Fibroblast of lung (primary cell): ENCODE measurements at regions not wholly inside any gene's neighbourhood (a gene's known extent, or its start where the extent isn't known, plus 50 kb on each side); places are given as distances from the start of the nearest gene placed in this dataset.

ENCODE experiments used
- DNase-seq, 2 donors: peaks; one replicate each; pipeline versions ENCODE4 v3.0.0 to v3.0.0-alpha.2; 2010; ENCODE audit warnings: low read depth in 2 of 2
- H2AFZ ChIP-seq: 2 replicates; pipeline ENCODE4 v1.5.1; 2012; ENCODE audit warnings: low read length, control low read depth, inconsistent platforms
- H3K27ac ChIP-seq: 2 replicates; pipeline ENCODE4 v1.5.1; 2011; ENCODE audit warnings: low read length, control low read depth; ENCODE audit not compliant: insufficient read depth
- H3K27me3 ChIP-seq: 2 replicates; pipeline ENCODE4 v1.5.1; 2011; ENCODE audit warnings: mild to moderate bottlenecking, low read length; ENCODE audit not compliant: control insufficient read depth, insufficient read depth
- H3K36me3 ChIP-seq: 2 replicates; pipeline ENCODE4 v1.5.1; 2011; ENCODE audit warnings: low read length; ENCODE audit not compliant: control insufficient read depth, insufficient read depth
- H3K4me1 ChIP-seq: 2 replicates; pipeline ENCODE4 v1.5.1; 2011; ENCODE audit warnings: low read length; ENCODE audit not compliant: control insufficient read depth, insufficient read depth; ENCODE audit errors: extremely low read depth
- H3K4me2 ChIP-seq: 2 replicates; pipeline ENCODE4 v1.5.1; 2011; ENCODE audit warnings: low read length, control low read depth; ENCODE audit not compliant: insufficient read depth; ENCODE audit errors: extremely low read depth
- H3K4me3 ChIP-seq, 4 experiments: fragments of 200-600 bp in 1 of 4; sonication (generic) in 1 of 4; replicated peaks in 1 of 4; 2 replicates each; pipeline ENCODE4 v1.5.1; 2011 to 2016; ENCODE audit warnings: low read length in 4 of 4, low read depth in 3 of 4, mild to moderate bottlenecking in 3 of 4, control low read depth in 2 of 4, inconsistent platforms in 1 of 4, mixed read lengths in 1 of 4; ENCODE audit not compliant: insufficient read depth in 1 of 4; ENCODE audit errors: control extremely low read depth in 1 of 4
- H3K79me2 ChIP-seq: 2 replicates; pipeline ENCODE4 v1.5.1; 2012; ENCODE audit warnings: mild to moderate bottlenecking, low read length, inconsistent platforms; ENCODE audit not compliant: control insufficient read depth, insufficient read depth
- H3K9ac ChIP-seq: 2 replicates; pipeline ENCODE4 v1.5.1; 2011; ENCODE audit warnings: mild to moderate bottlenecking, low read length, control low read depth; ENCODE audit not compliant: insufficient read depth
- H3K9me3 ChIP-seq: 2 replicates; pipeline ENCODE4 v1.5.1; 2012; ENCODE audit warnings: low read depth, low read length; ENCODE audit not compliant: control insufficient read depth, insufficient read depth
- H4K20me1 ChIP-seq: 2 replicates; pipeline ENCODE4 v1.5.1; 2011; ENCODE audit warnings: low read length; ENCODE audit not compliant: control insufficient read depth, insufficient read depth; ENCODE audit errors: extremely low read depth
- EZH2 ChIP-seq: IDR thresholded peaks from 2 replicates; pipeline ENCODE4 v1.5.1; 2012; ENCODE audit warnings: low read length, control low read depth, mild to moderate bottlenecking; ENCODE audit errors: missing control alignments
- TF ChIP-seq, protein P1 (sequence below), 2 donors: IDR thresholded peaks in 1 of 2; conservative IDR thresholded peaks in 1 of 2; 1 replicate in 1 of 2; 2 replicates in 1 of 2; pipeline ENCODE4 v1.5.1; 2011 to 2012; ENCODE audit warnings: low read length in 2 of 2, control low read depth in 1 of 2, inconsistent platforms in 1 of 2, low read depth in 1 of 2, mild to moderate bottlenecking in 1 of 2

DNA sequence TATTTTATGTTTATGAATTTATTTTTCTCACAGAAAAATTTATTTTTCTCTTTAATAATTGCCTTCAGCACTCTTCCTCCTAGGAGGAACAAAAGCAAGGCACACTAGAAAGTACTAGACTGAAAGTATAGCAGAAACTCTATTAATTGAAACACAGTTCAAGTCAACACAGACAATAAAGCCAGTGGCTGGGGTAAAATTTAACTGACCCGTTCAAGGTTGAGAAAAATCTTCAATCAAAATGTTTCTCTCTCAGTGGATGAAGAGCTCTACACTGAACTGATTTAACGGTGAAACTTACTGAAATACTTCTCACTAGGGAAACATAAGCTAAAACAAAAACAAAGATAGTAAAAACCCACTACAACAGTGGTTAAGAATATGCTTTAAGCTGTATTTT, 230.1 kb upstream of the MIR17HG start:
- Histone ChIP-seq H3K27ac (no peak overlapping the region), H3K36me3 (no peaks in the 10 kb centered on the region), H2AFZ (no peak overlapping the region), H3K27me3 (no peaks in the 10 kb centered on the region), H3K4me3 (no peak overlapping the region), H3K9me3 (no peaks in the 10 kb centered on the region), H4K20me1 (no peaks in the 10 kb centered on the region), H3K9ac (no peak overlapping the region), H3K4me1 (no peaks in the 10 kb centered on the region), H3K79me2 (no peaks in the 10 kb centered on the region), H3K4me2 (no peak overlapping the region)
- no peak for TF ChIP-seq EZH2
- TF ChIP-seq, protein P1, sequence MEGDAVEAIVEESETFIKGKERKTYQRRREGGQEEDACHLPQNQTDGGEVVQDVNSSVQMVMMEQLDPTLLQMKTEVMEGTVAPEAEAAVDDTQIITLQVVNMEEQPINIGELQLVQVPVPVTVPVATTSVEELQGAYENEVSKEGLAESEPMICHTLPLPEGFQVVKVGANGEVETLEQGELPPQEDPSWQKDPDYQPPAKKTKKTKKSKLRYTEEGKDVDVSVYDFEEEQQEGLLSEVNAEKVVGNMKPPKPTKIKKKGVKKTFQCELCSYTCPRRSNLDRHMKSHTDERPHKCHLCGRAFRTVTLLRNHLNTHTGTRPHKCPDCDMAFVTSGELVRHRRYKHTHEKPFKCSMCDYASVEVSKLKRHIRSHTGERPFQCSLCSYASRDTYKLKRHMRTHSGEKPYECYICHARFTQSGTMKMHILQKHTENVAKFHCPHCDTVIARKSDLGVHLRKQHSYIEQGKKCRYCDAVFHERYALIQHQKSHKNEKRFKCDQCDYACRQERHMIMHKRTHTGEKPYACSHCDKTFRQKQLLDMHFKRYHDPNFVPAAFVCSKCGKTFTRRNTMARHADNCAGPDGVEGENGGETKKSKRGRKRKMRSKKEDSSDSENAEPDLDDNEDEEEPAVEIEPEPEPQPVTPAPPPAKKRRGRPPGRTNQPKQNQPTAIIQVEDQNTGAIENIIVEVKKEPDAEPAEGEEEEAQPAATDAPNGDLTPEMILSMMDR (conservative IDR thresholded peaks at IDR 0.05 in 1 of 2, IDR thresholded peaks at IDR 0.05 in 1 of 2; ENCODE audit: low read depth in 1 of 2, low read length in 2 of 2): no peak
- DNase-seq: no peak

DNA sequence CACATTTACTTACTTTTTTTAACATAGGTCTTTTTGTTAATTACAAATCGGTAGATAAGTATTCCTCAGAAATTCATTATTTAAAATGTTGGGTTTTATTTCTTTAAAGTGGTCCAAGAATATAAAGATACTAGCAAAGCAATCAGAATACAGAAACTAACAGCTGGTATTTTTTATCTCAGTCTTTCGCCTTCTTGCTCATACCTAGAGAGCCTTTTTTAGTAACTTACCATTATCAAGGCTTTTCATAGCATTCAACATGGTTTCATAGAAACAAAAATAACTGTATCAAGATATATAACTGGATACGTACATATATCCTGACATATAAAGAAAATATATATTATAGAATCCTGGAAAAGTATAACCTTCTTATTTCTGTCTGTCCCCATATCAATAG, 227.8 kb upstream of the MIR17HG start:
- Histone ChIP-seq H3K9me3 (no peaks in the 10 kb centered on the region), H3K79me2 (no peaks in the 10 kb centered on the region), H3K27ac (no peak overlapping the region), H3K9ac (no peak overlapping the region), H3K4me1 (no peaks in the 10 kb centered on the region), H2AFZ (no peak overlapping the region), H4K20me1 (no peaks in the 10 kb centered on the region), H3K27me3 (no peaks in the 10 kb centered on the region), H3K4me2 (no peak overlapping the region), H3K4me3 (no peak overlapping the region), H3K36me3 (no peaks in the 10 kb centered on the region)
- DNase-seq: no peak
- no peak for TF ChIP-seq EZH2
- TF ChIP-seq, protein P1 (conservative IDR thresholded peaks at IDR 0.05 in 1 of 2, IDR thresholded peaks at IDR 0.05 in 1 of 2; ENCODE audit: low read depth in 1 of 2, low read length in 2 of 2): no peak

DNA sequence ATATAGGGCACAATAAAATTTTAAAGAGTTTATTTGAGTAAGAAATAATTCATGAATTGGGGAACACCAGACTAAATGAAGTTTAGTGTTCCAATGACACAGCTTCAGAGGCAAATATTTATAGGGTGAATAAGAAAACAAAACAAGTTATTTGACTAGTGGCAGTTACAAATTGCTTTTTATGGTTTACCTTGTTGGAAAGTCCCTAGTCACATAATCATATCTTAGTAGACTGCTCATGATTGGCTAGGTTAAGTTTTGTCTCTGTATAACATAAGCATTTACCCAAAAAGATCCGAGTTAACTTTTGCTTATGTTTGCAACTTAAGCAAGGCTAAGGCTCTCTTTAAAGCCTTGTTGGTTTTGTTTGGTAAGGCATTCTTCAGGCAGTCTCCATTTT, 224.7 kb upstream of the MIR17HG start:
- no peak for DNase-seq
- Histone ChIP-seq H3K4me2 (no peak overlapping the region), H4K20me1 (no peaks in the 10 kb centered on the region), H3K9ac (no peak overlapping the region), H3K4me3 (no peak overlapping the region), H3K79me2 (no peaks in the 10 kb centered on the region), H2AFZ (no peak overlapping the region), H3K36me3 (no peaks in the 10 kb centered on the region), H3K27ac (no peak overlapping the region), H3K4me1 (no peaks in the 10 kb centered on the region), H3K9me3 (no peaks in the 10 kb centered on the region), H3K27me3 (no peaks in the 10 kb centered on the region)
- TF ChIP-seq, protein P1 (conservative IDR thresholded peaks at IDR 0.05 in 1 of 2, IDR thresholded peaks at IDR 0.05 in 1 of 2; ENCODE audit: low read depth in 1 of 2, low read length in 2 of 2): no peak
